IPS DF 6.9 (cell line): ENCODE measurements at regions not wholly inside any gene's neighbourhood (a gene's known extent, or its start where the extent isn't known, plus 50 kb on each side); places are given as distances from the start of the nearest gene placed in this dataset.
"Not testable (repeated sequence)": the region's sequence is repeated elsewhere in the genome, so short reads cannot be mapped to it uniquely, and the experiment has no call there.

ENCODE experiments used
- DNase-seq: peaks from one replicate; pipeline ENCODE4 v3.0.0-alpha.2; 2013; ENCODE audit warnings: low read depth, low spot score
- H3K27ac ChIP-seq: one replicate; pipeline ENCODE4 v1.5.1; 2013; ENCODE audit warnings: low read length, control low read depth
- H3K27me3 ChIP-seq: 2 replicates; pipeline ENCODE4 v1.6.1; 2013; ENCODE audit warnings: mild to moderate bottlenecking, low read length; ENCODE audit not compliant: control insufficient read depth, insufficient read depth
- H3K36me3 ChIP-seq: 2 replicates; pipeline ENCODE4 v1.6.1; 2013; ENCODE audit warnings: low read length; ENCODE audit not compliant: control insufficient read depth, insufficient read depth
- H3K4me1 ChIP-seq: 2 replicates; pipeline ENCODE4 v1.6.1; 2013; ENCODE audit warnings: low read length; ENCODE audit not compliant: control insufficient read depth, insufficient read depth
- H3K4me3 ChIP-seq: 2 replicates; pipeline ENCODE4 v1.5.1; 2013; ENCODE audit warnings: mild to moderate bottlenecking, low read length
- H3K9me3 ChIP-seq: 2 replicates; pipeline ENCODE4 v1.6.1; 2013; ENCODE audit warnings: low read length, inconsistent platforms; ENCODE audit not compliant: control insufficient read depth, insufficient read depth
- WGBS: extraction: QIAGEN DNeasy Blood & Tissue Kit; methylation state at CpG from one replicate; pipeline ENCODE4 v1.1.7; 2013; ENCODE audit warnings: mixed read lengths, missing lambda C conversion rate; ENCODE audit not compliant: insufficient read length, insufficient coverage; 5-methylcytosine and 5-hydroxymethylcytosine counted together

DNA sequence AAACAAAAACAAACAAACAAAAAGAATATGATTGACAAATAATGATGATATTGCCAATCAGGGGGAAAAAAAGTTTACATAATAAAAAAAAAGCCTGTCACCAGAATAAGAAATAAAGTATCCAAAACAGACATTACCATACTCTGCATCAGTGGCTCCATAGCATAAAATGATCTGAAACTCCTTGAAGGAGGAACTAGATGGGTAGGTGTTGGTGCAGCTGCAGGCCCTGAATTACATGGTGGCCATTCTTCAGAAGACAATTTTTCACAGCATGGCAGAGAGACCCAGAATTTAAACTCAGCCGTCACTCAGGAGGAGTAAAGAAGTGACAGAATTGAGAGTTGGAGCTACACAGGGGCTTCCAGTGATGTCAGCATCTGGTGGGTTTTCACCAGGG lies 60.2 kb downstream of the GLUL start:
- H3K27me3 ChIP-seq: no peaks in the 10 kb centered on the region
- WGBS: no CpG with 5 or more reads among the region's 1 CpG

DNA sequence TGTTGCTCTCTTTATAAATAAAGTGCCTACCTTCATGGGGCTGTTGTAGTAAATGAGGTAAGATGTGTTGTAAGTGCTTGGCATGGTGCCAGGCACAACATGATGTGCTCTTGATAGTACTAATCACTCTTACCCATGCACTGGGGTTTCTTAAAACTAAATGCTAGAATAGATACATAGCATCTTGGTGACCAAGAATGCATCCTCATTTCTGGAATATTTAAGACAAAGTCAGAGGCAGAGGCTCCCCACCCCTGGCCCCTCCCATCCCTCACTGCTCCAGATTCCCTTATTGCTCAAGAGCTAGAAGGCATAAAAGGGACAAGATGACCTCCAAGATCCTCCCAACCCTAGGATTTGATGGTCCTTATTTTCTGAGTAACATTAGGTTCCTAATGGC lies 61.3 kb downstream of the GLUL start:
- Histone ChIP-seq H3K9me3 (no peaks in the 10 kb centered on the region; the same call in 1 of the 2 replicates), H3K4me1 (peaks cover 1% of the 10 kb centered on the region), H3K36me3 (no peaks in the 10 kb centered on the region), H3K4me3 (no peak overlapping the region), H3K27ac (no peak overlapping the region), H3K27me3 (no peaks in the 10 kb centered on the region)
- DNase-seq: no peak

More for the DNA sequence above, 60.2 kb downstream of the GLUL start:
- H3K4me1 ChIP-seq: peaks cover 1% of the 10 kb centered on the region
- H3K27ac ChIP-seq: no peak overlapping the region
- no peaks in the 10 kb centered on the region for H3K36me3 ChIP-seq
- H3K9me3 ChIP-seq: no peaks in the 10 kb centered on the region
- no peak overlapping the region for H3K4me3 ChIP-seq
- no peak for DNase-seq

DNA sequence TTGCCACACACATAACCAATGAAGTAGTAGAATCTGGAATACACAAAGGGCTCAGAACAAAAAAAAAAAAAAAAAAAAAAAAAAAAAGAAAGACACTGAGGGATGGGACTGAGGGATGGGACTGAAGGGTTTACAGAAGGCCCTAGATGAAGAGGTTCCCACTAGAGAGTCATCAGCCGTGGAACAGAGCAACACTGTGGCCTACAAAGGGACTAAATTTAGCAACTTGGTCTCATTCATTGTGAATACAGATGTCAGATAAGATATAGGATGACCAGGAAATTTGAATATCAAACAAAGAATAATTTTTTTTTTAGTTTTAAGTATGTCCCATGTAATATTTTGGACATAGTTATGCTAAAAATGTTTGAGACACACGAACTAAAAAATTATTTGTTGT lies 62.1 kb downstream of the GLUL start:
- Histone ChIP-seq H3K9me3 (no peaks in the 10 kb centered on the region; the same call in 1 of the 2 replicates), H3K4me3 (no peak overlapping the region), H3K36me3 (no peaks in the 10 kb centered on the region), H3K27me3 (no peaks in the 10 kb centered on the region), H3K27ac (no peak overlapping the region), H3K4me1 (peaks cover 1% of the 10 kb centered on the region)
- no peak for DNase-seq
- no CpG with 5 or more reads among the region's 2 CpGs for WGBS

DNA sequence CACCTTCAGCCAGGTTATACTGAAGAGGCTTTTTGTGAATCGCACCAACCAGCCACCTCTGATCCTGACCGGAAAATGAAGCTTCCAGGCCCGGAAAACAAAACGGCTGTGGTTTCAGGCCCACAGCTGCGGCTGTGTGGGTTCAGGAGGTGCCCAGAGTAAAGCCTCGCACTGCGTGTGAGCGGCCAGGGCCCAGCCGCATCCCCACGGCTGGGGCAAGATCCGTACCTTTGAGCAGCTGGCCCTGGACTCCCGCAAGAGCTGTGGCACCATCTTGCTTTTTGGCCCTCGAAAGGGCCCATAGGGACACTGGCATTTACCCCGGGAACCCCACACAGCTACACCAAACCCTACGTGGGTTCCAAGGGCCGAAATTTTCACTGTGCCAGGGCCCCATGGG lies 63.0 kb downstream of the GLUL start:
- no peak overlapping the region for H3K27ac ChIP-seq
- H3K27me3 ChIP-seq: no peaks in the 10 kb centered on the region
- no peak for DNase-seq
- no CpG with 5 or more reads among the region's 16 CpGs for WGBS
- peaks cover 1% of the 10 kb centered on the region for H3K4me1 ChIP-seq
- H3K4me3 ChIP-seq: no peak overlapping the region
- no peaks in the 10 kb centered on the region for H3K36me3 ChIP-seq
- H3K9me3 ChIP-seq: no peaks in the 10 kb centered on the region; the same call in 1 of the 2 replicates

DNA sequence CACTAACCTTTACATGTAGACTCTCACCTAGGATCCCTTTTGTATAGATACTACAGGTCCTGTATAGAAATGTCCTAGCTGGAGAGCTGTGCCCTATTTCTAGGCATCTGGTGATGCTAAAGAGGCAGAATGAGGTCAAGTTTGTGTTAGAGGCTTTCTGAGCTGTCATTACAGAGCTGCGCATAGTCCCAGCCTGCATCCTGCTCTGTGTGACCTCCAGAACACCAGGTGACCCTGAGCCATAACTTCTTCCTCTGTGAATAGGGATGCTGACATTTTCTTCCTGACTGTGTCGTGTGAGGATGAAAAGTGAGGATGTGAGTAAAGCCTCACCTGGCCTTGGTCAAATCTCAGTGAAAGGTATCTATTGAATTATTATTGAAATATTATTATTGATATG lies 66.3 kb downstream of the GLUL start:
- no CpG with 5 or more reads among the region's 2 CpGs for whole genome bisulfite sequencing
- no peaks in the 10 kb centered on the region; the same call in 1 of the 2 replicates for H3K9me3 ChIP-seq
- H3K4me1 ChIP-seq: no peaks in the 10 kb centered on the region
- DNase-seq: no peak
- no peaks in the 10 kb centered on the region for H3K36me3 ChIP-seq
- H3K27ac ChIP-seq: no peak overlapping the region
- H3K4me3 ChIP-seq: no peak overlapping the region
- H3K27me3 ChIP-seq: no peaks in the 10 kb centered on the region

DNA sequence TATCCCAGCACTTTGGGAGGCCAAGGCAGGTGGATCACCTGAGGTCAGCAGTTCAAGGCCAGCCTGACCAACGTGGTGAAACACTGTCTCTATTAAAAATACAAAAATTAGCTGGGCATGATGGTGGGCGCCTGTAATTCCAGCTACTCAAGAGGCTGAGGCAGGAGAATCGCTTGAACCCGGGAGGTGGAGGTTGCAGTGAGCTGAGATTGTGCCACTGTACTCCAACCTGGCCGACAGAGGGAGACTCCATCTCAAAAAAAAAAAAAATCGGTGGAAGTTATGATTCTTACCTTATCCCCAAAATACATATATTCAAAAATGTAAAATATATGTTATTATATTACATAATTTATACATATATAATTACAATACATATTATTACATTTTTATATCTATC lies 70.1 kb downstream of the GLUL start:
- not testable (repeated sequence) for H3K27ac ChIP-seq, H3K36me3 ChIP-seq, H3K4me3 ChIP-seq, H3K9me3 ChIP-seq, H3K27me3 ChIP-seq, H3K4me1 ChIP-seq, DNase-seq
- WGBS: no CpG with 5 or more reads among the region's 6 CpGs

DNA sequence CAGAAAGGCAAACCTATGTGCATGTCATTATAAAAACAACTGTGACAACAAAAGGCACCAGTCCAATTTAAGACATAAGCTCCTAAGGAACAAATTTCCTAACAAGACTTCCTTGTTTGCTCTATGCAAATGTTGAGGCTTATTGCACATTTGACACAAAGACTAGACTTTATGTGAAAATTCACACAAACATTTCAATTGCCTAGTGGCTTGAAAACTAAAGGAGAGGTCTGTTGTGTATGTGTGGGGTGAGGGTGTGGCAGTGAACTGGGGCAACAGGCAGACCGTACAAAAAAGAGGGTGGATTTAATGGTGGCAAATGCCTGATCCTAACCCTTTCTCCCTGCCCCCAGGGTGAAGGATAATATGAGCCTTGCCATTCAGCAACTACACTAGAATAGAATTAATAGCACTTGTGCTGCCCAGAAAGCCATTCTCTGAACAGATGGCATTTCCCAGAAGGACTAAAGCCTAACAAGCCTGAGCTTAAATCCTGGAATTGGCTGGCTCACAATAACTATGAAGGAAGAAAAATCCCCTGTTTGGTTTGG lies 73.9 kb downstream of the GLUL start:
- no peak for DNase-seq
- no peaks in the 10 kb centered on the region for H3K9me3 ChIP-seq
- no CpG with 5 or more reads among the region's 1 CpG for WGBS
- H3K4me1 ChIP-seq: no peaks in the 10 kb centered on the region
- no peaks in the 10 kb centered on the region for H3K36me3 ChIP-seq
- no peak overlapping the region for H3K27ac ChIP-seq
- H3K4me3 ChIP-seq: no peak overlapping the region
- H3K27me3 ChIP-seq: no peaks in the 10 kb centered on the region

DNA sequence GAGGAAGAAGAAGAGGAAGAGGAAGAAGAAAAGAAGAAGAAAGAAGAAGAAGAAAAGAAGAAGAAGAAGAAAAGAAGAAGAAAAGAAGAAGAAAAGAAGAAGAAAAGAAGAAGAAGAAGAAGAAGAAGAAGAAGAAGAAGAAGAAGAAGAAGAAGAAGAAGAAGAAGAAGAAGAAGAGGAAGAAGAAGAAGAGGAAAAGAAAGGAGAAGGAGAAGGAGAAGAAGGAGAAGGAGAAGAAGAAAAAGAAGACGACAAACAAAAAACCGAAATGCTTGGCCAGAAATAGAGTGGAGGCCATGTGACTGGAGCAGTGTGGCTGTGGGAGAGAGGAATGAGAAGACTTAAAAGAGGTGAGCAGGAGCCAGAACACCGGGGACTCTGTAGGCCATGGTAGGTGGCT lies 75.1 kb downstream of the GLUL start:
- not testable (repeated sequence) for H3K27ac ChIP-seq, DNase-seq, H3K9me3 ChIP-seq, H3K27me3 ChIP-seq, H3K4me1 ChIP-seq, H3K4me3 ChIP-seq, H3K36me3 ChIP-seq
- WGBS: no CpG with 5 or more reads among the region's 3 CpGs

DNA sequence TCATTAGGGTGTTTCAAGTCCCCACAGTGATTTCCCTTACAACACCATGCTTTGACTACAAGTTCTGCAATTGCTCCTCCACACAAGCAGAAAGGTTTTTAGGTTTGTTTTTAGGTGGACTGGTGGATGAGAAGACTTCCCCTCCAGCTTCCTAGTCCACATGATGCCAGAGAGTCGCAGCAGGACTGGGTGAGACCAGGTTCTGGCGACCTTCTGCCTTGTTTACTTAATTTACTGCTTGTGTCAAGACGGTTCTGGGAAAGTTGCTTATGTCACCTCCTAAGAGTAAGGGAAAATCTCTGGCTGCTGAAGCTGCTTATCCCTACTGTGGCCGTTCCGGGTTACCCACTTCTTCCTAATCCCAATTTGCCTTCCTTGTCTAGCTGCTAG lies 76.4 kb downstream of the GLUL start:
- Histone ChIP-seq H3K4me3 (no peak overlapping the region), H3K4me1 (no peaks in the 10 kb centered on the region), H3K27me3 (no peaks in the 10 kb centered on the region), H3K27ac (no peak overlapping the region), H3K36me3 (no peaks in the 10 kb centered on the region), H3K9me3 (no peaks in the 10 kb centered on the region)
- no CpG with 5 or more reads among the region's 5 CpGs for WGBS
- DNase-seq: no peak

DNA sequence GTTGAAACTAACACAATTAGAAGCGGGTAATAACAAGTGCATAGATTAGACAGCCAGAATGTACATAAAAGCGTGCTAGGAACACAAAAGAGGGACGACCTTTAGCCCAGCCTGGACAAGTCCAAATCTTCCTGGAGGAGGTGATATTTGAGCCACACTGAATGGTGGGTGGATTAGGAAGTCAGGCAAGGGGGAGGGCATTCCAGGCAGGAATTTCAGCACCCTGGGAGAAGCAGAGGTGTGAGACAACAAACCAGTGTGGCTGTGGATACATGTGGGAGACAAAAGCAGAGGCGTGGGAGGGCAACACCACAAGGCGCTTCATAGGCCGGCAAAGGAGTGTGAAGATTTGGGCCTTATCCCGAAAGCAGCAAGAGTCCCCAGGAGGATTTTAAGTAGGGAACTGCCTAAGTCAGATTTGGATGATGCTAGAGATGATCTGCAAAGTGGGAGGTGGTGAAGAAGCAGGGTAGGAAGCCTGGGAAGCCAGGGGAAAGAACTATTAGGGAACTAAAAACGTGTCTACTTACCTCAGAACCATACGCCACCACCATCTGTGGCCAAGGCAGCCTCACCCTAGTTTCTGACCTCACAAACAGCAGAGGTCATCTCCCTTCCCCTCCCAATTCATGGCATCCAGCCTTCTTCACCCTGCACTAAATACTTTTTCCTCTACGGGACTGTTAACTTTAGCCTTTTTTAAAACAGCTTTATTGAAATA lies 81.8 kb downstream of the GLUL start:
- WGBS: no CpG with 5 or more reads among the region's 10 CpGs
- H3K36me3 ChIP-seq: no peaks in the 10 kb centered on the region
- no peak overlapping the region for H3K27ac ChIP-seq
- peaks cover 2% of the 10 kb centered on the region; the same call in 1 of the 2 replicates for H3K4me1 ChIP-seq
- H3K4me3 ChIP-seq: no peak overlapping the region
- H3K27me3 ChIP-seq: no peaks in the 10 kb centered on the region
- H3K9me3 ChIP-seq: no peaks in the 10 kb centered on the region
- DNase-seq: no peak

DNA sequence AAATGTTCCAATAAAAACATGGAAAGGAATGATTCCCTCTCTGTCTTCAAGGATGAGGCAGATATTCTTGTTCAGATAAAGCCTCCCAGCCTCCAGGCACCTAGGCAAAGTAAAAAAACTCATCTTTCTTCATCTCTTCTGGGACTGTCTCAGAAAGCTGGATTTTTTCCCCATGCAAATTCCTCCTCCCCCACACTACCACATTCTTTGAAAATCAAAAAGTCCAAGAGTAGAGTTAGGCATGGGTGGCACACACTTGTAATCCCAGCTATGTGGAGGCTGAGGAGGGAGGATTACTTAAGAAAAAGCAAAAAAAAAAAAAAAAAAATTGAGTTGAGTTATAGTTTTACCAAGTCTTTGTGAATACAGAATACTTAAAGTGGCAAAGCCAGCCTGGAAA lies 82.8 kb downstream of the GLUL start:
- H3K27ac ChIP-seq: no peak overlapping the region
- H3K9me3 ChIP-seq: no peaks in the 10 kb centered on the region
- no peaks in the 10 kb centered on the region for H3K27me3 ChIP-seq
- no peak overlapping the region for H3K4me3 ChIP-seq
- H3K36me3 ChIP-seq: no peaks in the 10 kb centered on the region
- H3K4me1 ChIP-seq: peaks cover 2% of the 10 kb centered on the region; the same call in 1 of the 2 replicates
- no peak for DNase-seq
